ENCODE measurements at regions not wholly inside any gene's neighbourhood (a gene's known extent, or its start where the extent isn't known, plus 50 kb on each side); places are given as distances from the start of the nearest gene placed in this dataset.

GRCh38 chr20:47878601-47879027 is 93.3 kb upstream of the SULF2 start:
- no peak for TF ChIP-seq CTCF (IDR thresholded peaks at IDR 0.05)
- DNase-seq (ENCODE audit: low spot score), result no peak
- Histone ChIP-seq H3K27ac (no peak overlapping the region), H3K4me3 (no peak overlapping the region)

- no peak for DNase-seq (ENCODE audit: low spot score)
- Histone ChIP-seq H3K27ac (no peak overlapping the region), H3K4me3 (no peak overlapping the region)
- no peak for TF ChIP-seq CTCF (IDR thresholded peaks at IDR 0.05)
Observed at GRCh38 chr20:47876311-47877088, 91.2 kb upstream of the SULF2 start.

- no peak for DNase-seq (ENCODE audit: low spot score)
- TF ChIP-seq CTCF (IDR thresholded peaks at IDR 0.05), result no peak
Observed at GRCh38 chr20:47875297-47876025, 90.2 kb upstream of the SULF2 start.

GRCh38 chr20:47872341-47872740 is 87.1 kb upstream of the SULF2 start:
- DNase-seq (ENCODE audit: low spot score), result no peak
- H3K27ac ChIP-seq, result no peak overlapping the region

More at GRCh38 chr20:47875297-47876025, 90.2 kb upstream of the SULF2 start:
- Histone ChIP-seq H3K27ac (no peak overlapping the region), H3K4me3 (no peak overlapping the region)

GRCh38 chr20:47870475-47870874 is 85.2 kb upstream of the SULF2 start:
- no peak for TF ChIP-seq CTCF (IDR thresholded peaks at IDR 0.05)
- no peak overlapping the region for H3K4me3 ChIP-seq
- H3K27ac ChIP-seq, result no peak overlapping the region
- DNase-seq (ENCODE audit: low spot score), result no peak

More at GRCh38 chr20:47872341-47872740, 87.1 kb upstream of the SULF2 start:
- H3K4me3 ChIP-seq, result no peak overlapping the region
- TF ChIP-seq CTCF (IDR thresholded peaks at IDR 0.05), result no peak

GRCh38 chr20:47868744-47869143 is 83.5 kb upstream of the SULF2 start:
- H3K27ac ChIP-seq, result no peak overlapping the region
- TF ChIP-seq CTCF (IDR thresholded peaks at IDR 0.05), result no peak

More at GRCh38 chr20:47868744-47869143, 83.5 kb upstream of the SULF2 start:
- H3K4me3 ChIP-seq, result no peak overlapping the region
- no peak for DNase-seq (ENCODE audit: low spot score)
